Cerebellar nuclear complex (tissue), 1 donor: ENCODE measurements at regions not wholly inside any gene's neighbourhood (a gene's known extent, or its start where the extent isn't known, plus 50 kb on each side); places are given as distances from the start of the nearest gene placed in this dataset.
"Not testable (repeated sequence)": the region's sequence is repeated elsewhere in the genome, so short reads cannot be mapped to it uniquely, and the experiment has no call there.

Experiments used
- DNase-seq, 2 experiments: peaks; one replicate each; lab custom pipeline; 2025; lab: John Stamatoyannopoulos, UW

GRCh38 chr1:88541596-88541995 lies 142.5 kb upstream of the PKN2 start:
- DNase-seq, result no peak

GRCh38 chr1:88544195-88544594 lies 139.9 kb upstream of the PKN2 start:
- DNase-seq, result no peak

- DNase-seq, result no peak
Measured at GRCh38 chr1:88549536-88549935, 134.5 kb upstream of the PKN2 start.

GRCh38 chr1:88552226-88552625 lies 131.8 kb upstream of the PKN2 start:
- DNase-seq, result no peak

GRCh38 chr1:88557014-88557413 lies 127.1 kb upstream of the PKN2 start:
- DNase-seq, result no peak

GRCh38 chr1:88560621-88561020 lies 123.5 kb upstream of the PKN2 start:
- DNase-seq, result no peak

- DNase-seq, result no peak
Measured at GRCh38 chr1:88562991-88563390, 121.1 kb upstream of the PKN2 start.

- DNase-seq, result no peak
Measured at GRCh38 chr1:88566615-88567387, 117.3 kb upstream of the PKN2 start.

- DNase-seq, result no peak
Measured at GRCh38 chr1:88571506-88571905, 112.6 kb upstream of the PKN2 start.

GRCh38 chr1:88579598-88579997 lies 104.5 kb upstream of the PKN2 start:
- DNase-seq, result no peak

GRCh38 chr1:88581703-88582102 lies 102.4 kb upstream of the PKN2 start:
- DNase-seq, result no peak

- no peak for DNase-seq
Measured at GRCh38 chr1:88593358-88593757, 90.7 kb upstream of the PKN2 start.

GRCh38 chr1:88595355-88596002 lies 88.6 kb upstream of the PKN2 start:
- no peak for DNase-seq

- DNase-seq, result not testable (repeated sequence)
Measured at GRCh38 chr1:88597973-88598372, 86.1 kb upstream of the PKN2 start.

GRCh38 chr1:88608139-88608943 lies 75.7 kb upstream of the PKN2 start:
- DNase-seq, result no peak

GRCh38 chr1:88609051-88609450 lies 75.0 kb upstream of the PKN2 start:
- DNase-seq, result no peak

- no peak for DNase-seq
Measured at GRCh38 chr1:88610687-88611086, 73.4 kb upstream of the PKN2 start.

GRCh38 chr1:88612292-88612691 lies 71.8 kb upstream of the PKN2 start:
- DNase-seq, result no peak

GRCh38 chr1:88612773-88613172 lies 71.3 kb upstream of the PKN2 start:
- no peak for DNase-seq

- DNase-seq, result no peak
Measured at GRCh38 chr1:88618331-88618730, 65.7 kb upstream of the PKN2 start.

GRCh38 chr1:88623101-88623500 lies 61.0 kb upstream of the PKN2 start:
- not testable (repeated sequence) for DNase-seq
